CD4-positive, alpha-beta T cell treated with Interleukin-17A for 4 hours (primary cell): ENCODE measurements at regions not wholly inside any gene's neighbourhood (a gene's known extent, or its start where the extent isn't known, plus 50 kb on each side); places are given as distances from the start of the nearest gene placed in this dataset.
"Not testable (repeated sequence)": the region's sequence is repeated elsewhere in the genome, so short reads cannot be mapped to it uniquely, and the experiment has no call there.

Source experiments
- DNase-seq: peaks from one replicate; pipeline ENCODE4 v3.0.0-alpha.2; 2020; ENCODE audit warnings: mixed read lengths

GRCh38 chr3:104437131-104437750 lies 929.5 kb upstream of the ALCAM start:
- no peak for DNase-seq

GRCh38 chr3:104437891-104438290 lies 928.8 kb upstream of the ALCAM start:
- no peak for DNase-seq

GRCh38 chr3:104438706-104439105 lies 928.0 kb upstream of the ALCAM start:
- no peak for DNase-seq

GRCh38 chr3:104445252-104445919 lies 921.3 kb upstream of the ALCAM start:
- DNase-seq = not testable (repeated sequence)

GRCh38 chr3:104447681-104448080 lies 919.0 kb upstream of the ALCAM start:
- no peak for DNase-seq

- DNase-seq = no peak
Observed at GRCh38 chr3:104452697-104453096, 914.0 kb upstream of the ALCAM start.

GRCh38 chr3:104458657-104459056 lies 908.1 kb upstream of the ALCAM start:
- no peak for DNase-seq

- no peak for DNase-seq
Observed at GRCh38 chr3:104460477-104461406, 906.0 kb upstream of the ALCAM start.

GRCh38 chr3:104461431-104461830 lies 905.3 kb upstream of the ALCAM start:
- no peak for DNase-seq

- no peak for DNase-seq
Observed at GRCh38 chr3:104472221-104472620, 894.5 kb upstream of the ALCAM start.

- no peak for DNase-seq
Observed at GRCh38 chr3:104474011-104474410, 892.7 kb upstream of the ALCAM start.

- DNase-seq = no peak
Observed at GRCh38 chr3:104503022-104503421, 863.7 kb upstream of the ALCAM start.

- DNase-seq = no peak
Observed at GRCh38 chr3:104510131-104510849, 856.4 kb upstream of the ALCAM start.

- no peak for DNase-seq
Observed at GRCh38 chr3:104514371-104514770, 852.3 kb upstream of the ALCAM start.

GRCh38 chr3:104514776-104515175 lies 851.9 kb upstream of the ALCAM start:
- no peak for DNase-seq

- DNase-seq = no peak
Observed at GRCh38 chr3:104519068-104519467, 847.6 kb upstream of the ALCAM start.

- no peak for DNase-seq
Observed at GRCh38 chr3:104519468-104520227, 847.1 kb upstream of the ALCAM start.

- DNase-seq = no peak
Observed at GRCh38 chr3:104520228-104520655, 846.5 kb upstream of the ALCAM start.

- DNase-seq = no peak
Observed at GRCh38 chr3:104521606-104522336, 844.9 kb upstream of the ALCAM start.

- no peak for DNase-seq
Observed at GRCh38 chr3:104523136-104523535, 843.6 kb upstream of the ALCAM start.

- no peak for DNase-seq
Observed at GRCh38 chr3:104526901-104527401, 839.8 kb upstream of the ALCAM start.
